ENCODE measurements at regions not wholly inside any gene's neighbourhood (a gene's known extent, or its start where the extent isn't known, plus 50 kb on each side); places are given as distances from the start of the nearest gene placed in this dataset.

- no peak for TF ChIP-seq ZNF232 (CRISPR knock-in tag; IDR thresholded peaks at IDR 0.05)
- TF ChIP-seq, protein P1, sequence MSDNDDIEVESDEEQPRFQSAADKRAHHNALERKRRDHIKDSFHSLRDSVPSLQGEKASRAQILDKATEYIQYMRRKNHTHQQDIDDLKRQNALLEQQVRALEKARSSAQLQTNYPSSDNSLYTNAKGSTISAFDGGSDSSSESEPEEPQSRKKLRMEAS (CRISPR knock-in tag; IDR thresholded peaks at IDR 0.05), result no peak
- TF ChIP-seq, protein P2, sequence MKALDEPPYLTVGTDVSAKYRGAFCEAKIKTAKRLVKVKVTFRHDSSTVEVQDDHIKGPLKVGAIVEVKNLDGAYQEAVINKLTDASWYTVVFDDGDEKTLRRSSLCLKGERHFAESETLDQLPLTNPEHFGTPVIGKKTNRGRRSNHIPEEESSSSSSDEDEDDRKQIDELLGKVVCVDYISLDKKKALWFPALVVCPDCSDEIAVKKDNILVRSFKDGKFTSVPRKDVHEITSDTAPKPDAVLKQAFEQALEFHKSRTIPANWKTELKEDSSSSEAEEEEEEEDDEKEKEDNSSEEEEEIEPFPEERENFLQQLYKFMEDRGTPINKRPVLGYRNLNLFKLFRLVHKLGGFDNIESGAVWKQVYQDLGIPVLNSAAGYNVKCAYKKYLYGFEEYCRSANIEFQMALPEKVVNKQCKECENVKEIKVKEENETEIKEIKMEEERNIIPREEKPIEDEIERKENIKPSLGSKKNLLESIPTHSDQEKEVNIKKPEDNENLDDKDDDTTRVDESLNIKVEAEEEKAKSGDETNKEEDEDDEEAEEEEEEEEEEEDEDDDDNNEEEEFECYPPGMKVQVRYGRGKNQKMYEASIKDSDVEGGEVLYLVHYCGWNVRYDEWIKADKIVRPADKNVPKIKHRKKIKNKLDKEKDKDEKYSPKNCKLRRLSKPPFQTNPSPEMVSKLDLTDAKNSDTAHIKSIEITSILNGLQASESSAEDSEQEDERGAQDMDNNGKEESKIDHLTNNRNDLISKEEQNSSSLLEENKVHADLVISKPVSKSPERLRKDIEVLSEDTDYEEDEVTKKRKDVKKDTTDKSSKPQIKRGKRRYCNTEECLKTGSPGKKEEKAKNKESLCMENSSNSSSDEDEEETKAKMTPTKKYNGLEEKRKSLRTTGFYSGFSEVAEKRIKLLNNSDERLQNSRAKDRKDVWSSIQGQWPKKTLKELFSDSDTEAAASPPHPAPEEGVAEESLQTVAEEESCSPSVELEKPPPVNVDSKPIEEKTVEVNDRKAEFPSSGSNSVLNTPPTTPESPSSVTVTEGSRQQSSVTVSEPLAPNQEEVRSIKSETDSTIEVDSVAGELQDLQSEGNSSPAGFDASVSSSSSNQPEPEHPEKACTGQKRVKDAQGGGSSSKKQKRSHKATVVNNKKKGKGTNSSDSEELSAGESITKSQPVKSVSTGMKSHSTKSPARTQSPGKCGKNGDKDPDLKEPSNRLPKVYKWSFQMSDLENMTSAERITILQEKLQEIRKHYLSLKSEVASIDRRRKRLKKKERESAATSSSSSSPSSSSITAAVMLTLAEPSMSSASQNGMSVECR (CRISPR knock-in tag; IDR thresholded peaks at IDR 0.05; ENCODE audit: borderline replicate concordance), result no peak
- no peak for TF ChIP-seq CTCF (IDR thresholded peaks at IDR 0.05)
- TF ChIP-seq ETV6 (CRISPR knock-in tag; IDR thresholded peaks at IDR 0.05), result no peak
Observed at GRCh38 chr7:124449896-124450295, 315.7 kb downstream of the GPR37 start.

Measured in WTC11 (cell line).